SK-N-SH (cell line): ENCODE measurements at regions not wholly inside any gene's neighbourhood (a gene's known extent, or its start where the extent isn't known, plus 50 kb on each side); places are given as distances from the start of the nearest gene placed in this dataset.

Source experiments
- CTCF ChIP-seq: fragments of 200-600 bp; sonication (generic); IDR thresholded peaks from 2 replicates; pipeline ENCODE4 v1.6.1; 2017; ENCODE audit warnings: antibody characterized with exemption, mild to moderate bottlenecking, moderate library complexity
- FOXJ3 ChIP-seq: sonication (generic); formaldehyde crosslinking; IDR thresholded peaks from 2 replicates; pipeline ENCODE4 v1.5.1; 2020; ENCODE audit warnings: mild to moderate bottlenecking, missing genetic modification reagents
- MEF2A ChIP-seq: IDR thresholded peaks from 2 replicates; pipeline ENCODE4 v1.4.0; 2012; ENCODE audit warnings: low read depth, borderline replicate concordance
- MXI1 ChIP-seq: IDR thresholded peaks from 2 replicates; pipeline ENCODE4 v1.6.1; 2012; ENCODE audit warnings: mild to moderate bottlenecking, low read depth, low read length, improper control_type of control experiment
- NFIC ChIP-seq: IDR thresholded peaks from 2 replicates; pipeline ENCODE4 v1.4.0; 2012; ENCODE audit warnings: borderline replicate concordance
- PBX3 ChIP-seq: IDR thresholded peaks from 2 replicates; pipeline ENCODE4; 2012
- RAD21 ChIP-seq: IDR thresholded peaks from 2 replicates; pipeline ENCODE4 v1.6.1; 2012; ENCODE audit warnings: mild to moderate bottlenecking, low read length
- SIN3A ChIP-seq: IDR thresholded peaks from 2 replicates; pipeline ENCODE4 v1.6.1; 2012; ENCODE audit warnings: low read depth, mild to moderate bottlenecking, low read length, moderate library complexity, borderline replicate concordance
- TAF1 ChIP-seq: IDR thresholded peaks from 2 replicates; pipeline ENCODE4 v1.6.1; 2012; ENCODE audit warnings: low read depth, mild to moderate bottlenecking, low read length, moderate library complexity, borderline replicate concordance
- YY1 ChIP-seq: IDR thresholded peaks from 2 replicates; pipeline ENCODE4 v1.4.0; 2012; ENCODE audit warnings: low read depth, mild to moderate bottlenecking

- TF ChIP-seq FOXJ3 (CRISPR knock-in tag) (no peak), MEF2A (no peak), NFIC (no peak), SIN3A (no peak), TAF1 (no peak), CTCF (no peak), RAD21 (no peak), YY1 (no peak), MXI1 (no peak), PBX3 (no peak)
Measured at GRCh38 chrX:42606591-42606990, 171.4 kb downstream of the PPP1R2C start.
